HUES6 (cell line): ENCODE measurements at regions not wholly inside any gene's neighbourhood (a gene's known extent, or its start where the extent isn't known, plus 50 kb on each side); places are given as distances from the start of the nearest gene placed in this dataset.

Experiments
- H3K27ac ChIP-seq: 2 replicates; pipeline ENCODE4 v1.7.0; 2013; ENCODE audit warnings: low read depth, mild to moderate bottlenecking, low read length, inconsistent platforms
- H3K27me3 ChIP-seq: 2 replicates; pipeline ENCODE4 v1.6.1; 2013; ENCODE audit warnings: low read length; ENCODE audit not compliant: control insufficient read depth, insufficient read depth
- H3K36me3 ChIP-seq: 2 replicates; pipeline ENCODE4 v1.6.1; 2013; ENCODE audit warnings: low read length; ENCODE audit not compliant: control insufficient read depth, insufficient read depth
- H3K4me1 ChIP-seq: 2 replicates; pipeline ENCODE4 v1.6.1; 2013; ENCODE audit warnings: low read length; ENCODE audit not compliant: control insufficient read depth, insufficient read depth
- H3K4me3 ChIP-seq: 2 replicates; pipeline ENCODE4 v1.5.1; 2013; ENCODE audit warnings: low read depth, low read length
- H3K9ac ChIP-seq: one replicate; pipeline ENCODE4 v1.6.1; 2013; ENCODE audit warnings: mild to moderate bottlenecking, low read length
- H3K9me3 ChIP-seq: 2 replicates; pipeline ENCODE4 v1.6.1; 2013; ENCODE audit warnings: low read depth, low read length; ENCODE audit not compliant: control insufficient read depth, insufficient read depth

DNA sequence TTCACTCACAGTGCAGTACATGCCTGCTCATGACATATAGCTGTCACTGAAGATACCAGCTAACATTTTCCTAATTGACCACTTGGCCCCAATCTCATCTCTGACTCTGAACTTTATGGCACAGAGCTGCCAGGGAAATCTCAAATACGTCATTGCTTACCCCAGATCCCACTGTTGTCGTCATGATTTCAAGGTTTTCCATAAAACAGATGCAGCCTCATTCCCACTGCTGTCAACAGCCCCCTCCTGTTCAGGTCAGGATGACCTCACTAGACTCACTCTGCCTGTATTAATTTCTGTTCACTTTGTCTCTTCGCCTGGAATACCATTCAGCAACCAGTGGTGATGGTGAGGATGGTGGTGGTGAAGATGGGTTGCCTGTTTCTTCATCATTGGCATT lies 262.6 kb upstream of the TPM1 start:
- Histone ChIP-seq H3K27me3 (no peaks in the 10 kb centered on the region), H3K4me1 (peaks cover 22% of the 10 kb centered on the region), H3K9me3 (no peaks in the 10 kb centered on the region), H3K4me3 (no peak overlapping the region), H3K27ac (no peak overlapping the region), H3K36me3 (no peaks in the 10 kb centered on the region), H3K9ac (no peak overlapping the region)

DNA sequence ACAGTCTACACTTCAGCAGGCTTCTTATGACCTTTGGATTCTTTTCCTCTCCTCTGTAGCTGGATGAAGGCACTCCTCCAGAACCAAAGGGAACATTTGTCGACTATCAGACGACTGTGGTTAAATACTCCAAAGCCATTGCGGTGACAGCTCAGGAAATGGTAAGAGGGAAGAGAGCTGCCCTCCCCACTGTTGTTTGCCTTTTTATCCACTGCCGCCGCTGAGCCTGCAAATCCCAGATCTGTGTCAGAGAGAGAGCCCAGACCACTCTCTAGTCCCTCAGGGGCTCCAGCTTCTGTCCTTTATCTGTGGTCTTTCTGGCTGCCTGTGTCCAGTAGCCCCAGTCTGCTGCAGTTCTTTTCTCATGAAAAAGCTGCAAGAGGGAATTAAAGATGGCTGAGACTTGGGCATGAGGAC lies 261.5 kb upstream of the TPM1 start:
- H3K4me3 ChIP-seq: no peak overlapping the region
- H3K9me3 ChIP-seq: no peaks in the 10 kb centered on the region
- H3K27me3 ChIP-seq: no peaks in the 10 kb centered on the region
- H3K27ac ChIP-seq: no peak overlapping the region
- no peaks in the 10 kb centered on the region for H3K36me3 ChIP-seq
- peaks cover 14% of the 10 kb centered on the region for H3K4me1 ChIP-seq
- no peak overlapping the region for H3K9ac ChIP-seq

DNA sequence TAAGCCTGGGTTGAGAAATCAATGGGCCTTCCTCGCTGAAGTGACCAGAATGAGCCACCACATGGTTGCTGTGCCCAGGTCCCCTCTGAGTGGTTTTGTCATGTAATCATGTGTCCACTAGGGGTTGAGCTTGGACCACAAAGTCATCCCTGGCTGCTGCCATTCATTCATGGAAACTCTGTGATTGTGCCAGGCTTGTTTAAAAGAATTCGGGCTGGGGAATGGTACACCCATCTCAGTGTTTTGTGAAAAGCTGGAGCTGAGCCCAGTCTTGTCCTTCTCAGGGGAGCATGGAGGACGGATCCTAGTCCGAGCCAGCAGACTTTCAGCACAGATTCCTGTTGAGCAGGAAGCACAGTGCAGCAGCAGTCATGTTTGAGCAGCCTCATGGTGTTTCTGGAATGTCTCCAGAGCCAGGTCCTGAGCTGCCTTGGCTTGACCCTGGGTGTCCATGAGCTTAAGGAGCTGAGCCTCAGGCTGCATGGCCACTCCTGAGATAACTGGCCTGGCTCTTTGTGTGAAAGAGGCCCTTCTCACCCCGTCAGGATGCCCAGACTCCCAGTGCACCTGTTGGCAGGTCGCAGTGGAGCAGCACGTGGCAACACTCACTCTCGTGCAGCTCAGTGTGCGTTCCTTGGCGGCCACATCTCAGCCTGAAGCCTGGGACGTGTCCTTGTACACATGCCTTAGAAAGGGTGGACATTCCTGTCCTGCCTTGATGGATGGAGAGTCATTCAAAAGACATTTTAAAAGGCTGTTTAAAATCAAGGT lies 260.3 kb upstream of the TPM1 start:
- no peak overlapping the region for H3K27ac ChIP-seq
- no peaks in the 10 kb centered on the region for H3K9me3 ChIP-seq
- no peaks in the 10 kb centered on the region for H3K36me3 ChIP-seq
- no peak overlapping the region for H3K9ac ChIP-seq
- H3K4me3 ChIP-seq: no peak overlapping the region
- no peaks in the 10 kb centered on the region for H3K27me3 ChIP-seq
- peaks cover 8% of the 10 kb centered on the region for H3K4me1 ChIP-seq

DNA sequence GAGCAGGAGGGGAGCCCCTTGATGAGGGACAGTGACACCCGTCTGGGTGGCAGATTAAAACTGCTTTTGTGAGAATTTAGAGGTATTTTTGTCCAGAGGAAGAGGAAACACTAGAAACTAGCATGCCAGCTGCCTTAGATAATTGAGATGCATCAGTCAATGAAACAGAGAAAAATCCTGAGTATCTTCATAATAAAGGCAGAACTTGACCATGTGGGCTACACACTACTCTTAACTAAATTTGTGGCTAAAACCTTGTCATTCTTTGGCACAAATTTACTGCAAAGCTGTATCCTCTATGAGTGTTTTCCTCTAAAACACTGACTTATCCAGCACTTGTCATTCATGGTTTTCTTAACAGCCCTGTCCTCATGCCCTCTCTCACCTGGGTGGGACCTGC lies 259.7 kb upstream of the TPM1 start:
- H3K27ac ChIP-seq: no peak overlapping the region
- H3K36me3 ChIP-seq: no peaks in the 10 kb centered on the region
- no peaks in the 10 kb centered on the region for H3K9me3 ChIP-seq
- no peak overlapping the region for H3K9ac ChIP-seq
- H3K27me3 ChIP-seq: no peaks in the 10 kb centered on the region
- H3K4me3 ChIP-seq: no peak overlapping the region
- peaks cover 8% of the 10 kb centered on the region for H3K4me1 ChIP-seq

DNA sequence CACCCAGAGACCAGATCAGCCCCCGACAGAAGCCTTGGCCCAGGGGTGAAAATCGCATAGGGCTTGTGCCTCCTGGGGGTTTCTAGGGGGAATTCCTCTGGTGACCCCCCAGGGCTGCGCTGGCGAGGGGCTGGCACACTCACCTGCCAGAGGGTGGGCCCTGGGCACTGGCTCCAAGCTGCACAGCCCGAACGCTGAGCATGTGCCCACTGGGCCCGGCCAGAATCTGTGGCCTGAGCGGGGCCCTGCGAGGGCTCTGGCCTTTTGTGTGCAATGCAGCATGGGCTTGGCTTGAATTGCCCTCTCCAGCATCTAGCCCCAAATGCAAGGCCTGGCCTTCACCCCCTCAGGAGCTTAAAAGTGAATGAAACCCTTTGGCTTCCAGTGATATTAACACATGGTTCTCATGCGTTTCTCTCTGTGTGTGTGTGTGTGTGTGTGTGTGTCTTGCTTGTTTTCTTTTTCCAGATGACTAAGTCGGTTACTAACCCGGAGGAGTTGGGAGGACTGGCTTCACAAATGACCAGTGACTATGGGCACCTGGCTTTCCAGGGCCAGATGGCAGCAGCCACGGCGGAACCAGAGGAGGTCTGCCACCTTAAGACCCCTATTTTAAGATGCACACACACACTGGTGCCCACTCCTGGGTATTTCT lies 259.1 kb upstream of the TPM1 start:
- Histone ChIP-seq H3K4me3 (no peak overlapping the region), H3K27ac (no peak overlapping the region), H3K9me3 (no peaks in the 10 kb centered on the region), H3K27me3 (no peaks in the 10 kb centered on the region), H3K36me3 (no peaks in the 10 kb centered on the region), H3K9ac (no peak overlapping the region), H3K4me1 (peaks cover 8% of the 10 kb centered on the region)

DNA sequence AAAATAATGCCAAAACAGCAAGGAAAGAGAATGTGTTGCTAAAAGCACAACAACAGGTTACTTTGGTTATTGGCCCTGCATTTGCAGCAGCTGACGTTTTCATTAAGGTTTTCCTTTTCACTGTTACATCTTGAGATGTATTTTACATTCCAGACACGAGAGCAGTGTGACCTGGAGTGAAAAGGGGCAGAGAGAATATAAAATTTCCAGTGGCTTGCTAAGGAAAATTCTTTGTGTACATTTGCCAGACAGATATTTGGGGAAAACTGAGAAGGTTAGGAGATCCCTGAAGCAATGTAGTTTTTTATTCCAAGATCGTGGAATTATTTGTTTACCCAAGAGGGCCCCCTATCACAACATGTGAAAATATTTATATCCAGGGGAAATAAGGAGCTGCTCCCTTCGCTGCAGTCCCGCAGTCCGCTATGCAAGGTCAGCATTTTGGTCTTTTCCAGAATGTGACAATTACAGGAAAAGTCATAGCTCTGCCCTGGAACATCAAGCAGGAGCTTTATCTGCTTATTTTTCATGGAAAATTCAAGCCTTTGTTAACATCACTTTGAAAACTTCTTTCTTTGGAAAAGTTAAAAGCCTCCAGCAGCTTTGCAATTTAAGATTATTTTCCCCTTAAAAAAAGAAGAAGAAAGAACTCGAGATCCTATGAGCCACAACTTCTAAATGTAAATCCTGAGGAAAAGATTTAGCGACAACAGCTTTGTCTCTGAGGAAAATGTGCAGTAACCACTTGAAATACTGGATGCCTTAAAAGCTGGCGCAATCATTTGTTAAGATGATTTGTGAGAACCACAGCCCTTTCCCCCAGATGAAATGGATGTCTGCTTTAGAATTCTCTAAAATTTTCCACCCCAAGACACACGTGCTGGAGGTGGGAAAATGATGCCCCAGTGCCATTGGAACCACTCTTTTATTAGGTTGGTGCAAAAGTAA lies 256.4 kb upstream of the TPM1 start:
- no peaks in the 10 kb centered on the region for H3K9me3 ChIP-seq
- peaks cover 8% of the 10 kb centered on the region for H3K4me1 ChIP-seq
- H3K36me3 ChIP-seq: no peaks in the 10 kb centered on the region
- no peaks in the 10 kb centered on the region for H3K27me3 ChIP-seq
- no peak overlapping the region for H3K9ac ChIP-seq
- H3K4me3 ChIP-seq: no peak overlapping the region
- no peak overlapping the region for H3K27ac ChIP-seq

DNA sequence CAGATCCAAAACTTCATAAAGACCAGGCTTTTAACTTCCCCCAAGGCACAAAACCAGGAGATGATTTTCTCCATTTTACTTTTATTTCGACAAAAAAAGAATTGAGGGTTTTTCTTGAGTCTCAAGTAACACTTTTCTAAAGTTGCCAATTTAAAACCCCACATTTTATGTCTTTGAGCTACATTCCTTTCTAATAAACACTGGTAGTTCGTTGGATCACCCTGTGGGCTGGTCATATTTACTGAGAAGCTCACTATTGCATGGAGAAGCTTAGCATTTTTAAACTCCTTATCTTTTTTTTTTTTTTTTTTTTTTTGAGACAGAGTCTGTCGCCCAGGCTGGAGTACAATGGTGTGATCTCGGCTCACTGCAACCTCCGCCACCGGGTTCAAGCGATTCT lies 255.1 kb upstream of the TPM1 start:
- Histone ChIP-seq H3K4me3 (no peak overlapping the region), H3K9ac (no peak overlapping the region), H3K27ac (no peak overlapping the region), H3K36me3 (no peaks in the 10 kb centered on the region), H3K27me3 (no peaks in the 10 kb centered on the region), H3K9me3 (no peaks in the 10 kb centered on the region), H3K4me1 (peaks cover 11% of the 10 kb centered on the region)

DNA sequence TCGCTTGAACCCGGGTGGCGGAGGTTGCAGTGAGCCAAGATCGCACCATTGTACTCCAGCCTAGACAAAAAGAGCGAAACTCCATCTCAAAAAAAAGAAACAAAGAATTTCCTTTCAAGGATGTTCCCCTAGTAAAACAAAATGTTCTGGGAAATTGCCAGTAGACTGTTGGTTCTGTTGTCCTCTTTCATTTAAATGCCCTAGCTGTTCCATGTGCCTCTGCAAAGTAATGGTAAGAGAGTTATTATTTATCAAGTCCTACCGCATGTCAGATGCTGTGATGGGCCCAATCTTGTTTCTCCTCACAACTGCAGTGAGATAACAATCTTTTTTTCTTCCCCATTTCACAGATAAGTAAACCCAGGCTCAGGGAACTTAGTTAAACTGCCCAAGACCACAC lies 254.3 kb upstream of the TPM1 start:
- no peak overlapping the region for H3K27ac ChIP-seq
- H3K4me3 ChIP-seq: no peak overlapping the region
- no peaks in the 10 kb centered on the region for H3K27me3 ChIP-seq
- no peaks in the 10 kb centered on the region for H3K36me3 ChIP-seq
- peaks cover 7% of the 10 kb centered on the region for H3K4me1 ChIP-seq
- no peak overlapping the region for H3K9ac ChIP-seq
- H3K9me3 ChIP-seq: no peaks in the 10 kb centered on the region

DNA sequence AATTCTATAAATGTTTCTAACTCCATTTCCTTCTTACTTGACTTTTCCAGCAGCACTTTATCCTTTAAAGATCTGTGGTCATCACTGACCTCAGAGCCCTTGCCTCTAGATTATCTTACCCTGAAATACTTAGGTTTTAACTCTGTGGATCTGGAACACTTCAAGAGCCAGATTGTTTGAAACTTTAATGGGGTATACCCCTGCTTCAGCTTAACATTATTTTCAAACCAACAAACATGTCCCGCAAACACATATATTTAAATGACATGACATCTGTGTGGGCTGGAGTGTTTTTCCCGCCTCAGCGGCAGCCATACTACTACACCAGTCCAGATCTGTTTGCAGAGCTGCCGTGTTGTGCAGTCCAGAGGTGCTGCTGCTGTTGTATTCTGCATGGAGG lies 252.0 kb upstream of the TPM1 start:
- Histone ChIP-seq H3K4me3 (no peak overlapping the region), H3K27me3 (no peaks in the 10 kb centered on the region), H3K9ac (no peak overlapping the region), H3K27ac (no peak overlapping the region), H3K9me3 (no peaks in the 10 kb centered on the region), H3K36me3 (no peaks in the 10 kb centered on the region), H3K4me1 (peaks cover 7% of the 10 kb centered on the region)

DNA sequence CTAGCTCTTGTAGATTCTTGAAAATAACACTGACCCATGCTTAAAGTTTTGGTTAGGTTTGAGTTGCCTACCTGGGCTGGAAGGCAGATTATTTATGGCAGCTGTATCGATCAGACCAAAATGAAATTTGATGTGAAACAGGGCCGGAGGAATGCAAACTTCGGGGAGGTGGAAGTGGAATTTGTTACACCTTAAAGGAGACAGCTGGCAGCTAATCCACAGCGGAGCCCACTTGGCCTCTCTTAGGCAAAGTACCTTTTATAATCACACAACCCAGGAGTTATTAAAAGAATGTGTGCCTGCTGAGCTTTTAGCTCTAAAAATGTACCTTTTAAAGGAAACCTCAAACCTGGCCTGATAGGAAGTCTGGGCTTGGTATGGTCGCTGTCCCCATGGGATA lies 250.9 kb upstream of the TPM1 start:
- Histone ChIP-seq H3K4me1 (peaks cover 7% of the 10 kb centered on the region), H3K4me3 (no peak overlapping the region), H3K9me3 (no peaks in the 10 kb centered on the region), H3K36me3 (no peaks in the 10 kb centered on the region), H3K27ac (no peak overlapping the region), H3K27me3 (no peaks in the 10 kb centered on the region), H3K9ac (no peak overlapping the region)
